H1 (cell line): ENCODE measurements at regions not wholly inside any gene's neighbourhood (a gene's known extent, or its start where the extent isn't known, plus 50 kb on each side); places are given as distances from the start of the nearest gene placed in this dataset.
A peak's percentile ranks its signal among the peaks of the same experiment; 100 is the strongest.

Experiments used
- CTCF ChIA-PET: fragments of 300-600 bp; sonication (Branson Sonifier 250); formaldehyde crosslinking; loops from one replicate; lab custom pipeline; 2021; ENCODE audit not compliant: partially characterized antibody; lab: Charles Lee
- POLR2A ChIA-PET: fragments of 300-600 bp; sonication (Branson Sonifier 250); formaldehyde crosslinking; loops from one replicate; lab custom pipeline; 2021; ENCODE audit warnings: inconsistent platforms; ENCODE audit not compliant: partially characterized antibody; lab: Charles Lee
- DNase-seq, 2 experiments: peaks; one replicate each; pipeline versions ENCODE4 v3.0.0 to v3.0.0-alpha.2; 2010 to 2022; ENCODE audit warnings: low spot score in 2 of 2, low read depth in 1 of 2, mixed read lengths in 1 of 2
- FAIRE-seq: peaks from 2 replicates; lab custom pipeline; 2011; peaks lifted over from hg19 to GRCh38; lab: Jason Lieb, UNC
- H2AFZ ChIP-seq: 2 replicates; pipeline ENCODE4 v1.8.1; 2012; ENCODE audit warnings: low read length, inconsistent platforms
- H2AK5ac ChIP-seq: 2 replicates; pipeline ENCODE4 v1.6.1; 2013; ENCODE audit warnings: low read depth, low read length
- H2BK120ac ChIP-seq: replicated peaks from 2 replicates; pipeline ENCODE3; 2013; ENCODE audit warnings: low read depth, low read length, inconsistent platforms
- H2BK12ac ChIP-seq: 2 replicates; pipeline ENCODE4 v1.6.1; 2013; ENCODE audit warnings: low read depth, low read length
- H2BK15ac ChIP-seq: 2 replicates; pipeline ENCODE4 v1.6.1; 2013; ENCODE audit warnings: low read length
- H2BK20ac ChIP-seq: 2 replicates; pipeline ENCODE4 v1.6.1; 2013; ENCODE audit warnings: low read length
- H2BK5ac ChIP-seq: 2 replicates; pipeline ENCODE4 v1.6.1; 2013; ENCODE audit warnings: low read depth, low read length
- H3K14ac ChIP-seq: 2 replicates; pipeline ENCODE4 v1.6.1; 2013; ENCODE audit warnings: inconsistent platforms; ENCODE audit not compliant: insufficient read length
- H3K18ac ChIP-seq: 2 replicates; pipeline ENCODE4 v1.6.1; 2013; ENCODE audit warnings: low read length; ENCODE audit errors: extremely low read depth
- H3K23ac ChIP-seq: 2 replicates; pipeline ENCODE4 v1.6.1; 2013; ENCODE audit warnings: inconsistent platforms; ENCODE audit not compliant: insufficient read length
- H3K23me2 ChIP-seq: 2 replicates; pipeline ENCODE4 v1.6.1; 2013; ENCODE audit warnings: low read depth, low read length
- H3K27ac ChIP-seq: 2 replicates; pipeline ENCODE4 v1.6.1; 2011; ENCODE audit warnings: low read depth, low read length, inconsistent platforms
- H3K27me3 ChIP-seq, 4 experiments: replicated peaks in 1 of 4; 1 replicate in 1 of 4; 2 replicates in 3 of 4; pipeline versions ENCODE4 v1.6.1 to v1.8.1; 2011 to 2013; ENCODE audit warnings: low read length in 3 of 4, mild to moderate bottlenecking in 3 of 4, inconsistent platforms in 2 of 4, mixed read lengths in 2 of 4, moderate library complexity in 1 of 4; ENCODE audit not compliant: control insufficient read depth in 3 of 4, insufficient read depth in 3 of 4; ENCODE audit errors: extremely low read depth in 1 of 4
- H3K36me3 ChIP-seq, 4 experiments: 2 replicates each; pipeline versions ENCODE4 v1.6.1 to v1.8.1; 2011 to 2013; ENCODE audit warnings: mild to moderate bottlenecking in 4 of 4, low read length in 3 of 4, moderate library complexity in 2 of 4, control low read depth in 1 of 4, inconsistent platforms in 1 of 4; ENCODE audit not compliant: insufficient read depth in 4 of 4, control insufficient read depth in 2 of 4
- H3K4ac ChIP-seq: replicated peaks from 2 replicates; pipeline ENCODE3; 2013; ENCODE audit warnings: low read length, low read depth, mixed read lengths, inconsistent platforms; ENCODE audit not compliant: insufficient read length
- H3K4me1 ChIP-seq, 4 experiments: replicated peaks in 1 of 4; 1 replicate in 1 of 4; 2 replicates in 3 of 4; pipeline versions ENCODE4 v1.6.1 to v1.8.1; 2011 to 2013; ENCODE audit warnings: low read length in 3 of 4, inconsistent platforms in 2 of 4, mixed read lengths in 1 of 4; ENCODE audit not compliant: insufficient read depth in 4 of 4, control insufficient read depth in 3 of 4
- H3K4me2 ChIP-seq, 2 experiments: 2 replicates each; pipeline versions ENCODE4 v1.6.1 to v1.8.1; 2011 to 2013; ENCODE audit warnings: low read depth in 2 of 2, low read length in 2 of 2, control low read depth in 1 of 2, inconsistent platforms in 1 of 2, mild to moderate bottlenecking in 1 of 2; ENCODE audit not compliant: insufficient read depth in 1 of 2
- H3K4me3 ChIP-seq, 4 experiments: fragments of 200-600, 300-600 bp in 1 of 4; sonication (generic), shearing (Covaris generic), sonication (Bioruptor Twin) in 1 of 4; 2 replicates each; pipeline versions ENCODE4 v1.5.1 to v1.8.1; 2011 to 2016; ENCODE audit warnings: low read length in 4 of 4, low read depth in 3 of 4, control low read depth in 2 of 4, inconsistent platforms in 2 of 4, mild to moderate bottlenecking in 2 of 4, mixed read lengths in 1 of 4, moderate library complexity in 1 of 4; ENCODE audit not compliant: insufficient read depth in 2 of 4; ENCODE audit errors: extremely low read depth in 1 of 4
- H3K56ac ChIP-seq: replicated peaks from 2 replicates; pipeline ENCODE3; 2013; ENCODE audit warnings: low read depth, mild to moderate bottlenecking, mixed read lengths, low read length, inconsistent platforms; ENCODE audit not compliant: insufficient read length
- H3K79me1 ChIP-seq: 2 replicates; pipeline ENCODE4 v1.6.1; 2013; ENCODE audit warnings: low read depth, low read length, control low read depth
- H3K79me2 ChIP-seq, 2 experiments: 2 replicates each; pipeline versions ENCODE4 v1.6.1 to v1.8.1; 2012 to 2013; ENCODE audit warnings: low read length in 2 of 2, mild to moderate bottlenecking in 2 of 2, inconsistent platforms in 1 of 2; ENCODE audit not compliant: insufficient read depth in 2 of 2, control insufficient read depth in 1 of 2
- H3K9ac ChIP-seq, 4 experiments: replicated peaks in 1 of 4; 1 replicate in 1 of 4; 2 replicates in 3 of 4; pipeline versions ENCODE4 v1.6.1 to v1.8.1; 2011 to 2013; ENCODE audit warnings: low read depth in 3 of 4, low read length in 3 of 4, control low read depth in 2 of 4, mild to moderate bottlenecking in 2 of 4, moderate library complexity in 2 of 4, inconsistent platforms in 1 of 4; ENCODE audit errors: extremely low read depth in 1 of 4
- H3K9me3 ChIP-seq, 2 experiments: 2 replicates each; pipeline versions ENCODE4 v1.6.1 to v1.8.1; 2012 to 2013; ENCODE audit warnings: mild to moderate bottlenecking in 2 of 2, moderate library complexity in 2 of 2, control low read depth in 1 of 2, inconsistent platforms in 1 of 2, low read depth in 1 of 2, low read length in 1 of 2, mixed read lengths in 1 of 2; ENCODE audit not compliant: insufficient read depth in 2 of 2
- H4K20me1 ChIP-seq, 2 experiments: replicated peaks in 1 of 2; 2 replicates each; pipeline versions ENCODE3 to v1.8.1; 2011 to 2013; ENCODE audit warnings: inconsistent platforms in 2 of 2, low read length in 2 of 2, mild to moderate bottlenecking in 1 of 2; ENCODE audit not compliant: insufficient read depth in 2 of 2, control insufficient read depth in 1 of 2
- H4K5ac ChIP-seq: 2 replicates; pipeline ENCODE4 v1.6.1; 2013; ENCODE audit warnings: low read length, low read depth, mixed read lengths, inconsistent platforms; ENCODE audit not compliant: insufficient read length
- H4K8ac ChIP-seq: 2 replicates; pipeline ENCODE4 v1.8.0; 2013; ENCODE audit warnings: mild to moderate bottlenecking, moderate library complexity, low read length, inconsistent platforms; ENCODE audit not compliant: insufficient read depth; ENCODE audit errors: extremely low read depth
- H4K91ac ChIP-seq: replicated peaks from 2 replicates; pipeline ENCODE3; 2013; ENCODE audit warnings: low read length, mixed read lengths, inconsistent platforms; ENCODE audit not compliant: insufficient read length
- JUND ChIP-seq: IDR thresholded peaks from 2 replicates; pipeline ENCODE4 v1.6.1; 2011; ENCODE audit warnings: mild to moderate bottlenecking, improper control_type of control experiment, low read length
- POLR2A ChIP-seq, 2 experiments: IDR thresholded peaks; 1 replicate in 1 of 2; 2 replicates in 1 of 2; pipeline ENCODE4 v1.6.1; 2011; ENCODE audit warnings: low read depth in 2 of 2, low read length in 2 of 2, mild to moderate bottlenecking in 2 of 2; ENCODE audit errors: control extremely low read depth in 1 of 2
- SAP30 ChIP-seq: fragments of 300-600 bp; sonication (generic); IDR thresholded peaks from 2 replicates; pipeline ENCODE4 v1.7.1; 2012; ENCODE audit warnings: low read length, moderate library complexity, mild to moderate bottlenecking, inconsistent platforms; ENCODE audit not compliant: insufficient read depth, insufficient replicate concordance
- TCF12 ChIP-seq: IDR thresholded peaks from 2 replicates; pipeline ENCODE4 v1.6.1; 2011; ENCODE audit warnings: low read depth, mild to moderate bottlenecking, low read length
- USF2 ChIP-seq: IDR thresholded peaks from 2 replicates; pipeline ENCODE4 v1.6.1; 2011; ENCODE audit warnings: low read length, improper control_type of control experiment
- WGBS, 2 experiments: shearing (Covaris generic) in 1 of 2; methylation state at CpG; one replicate each; pipeline versions ENCODE4 v1.1.6 to v1.1.7; 2013 to 2015; ENCODE audit warnings: low lambda C conversion rate in 2 of 2, mixed read lengths in 2 of 2, inconsistent platforms in 1 of 2, low coverage in 1 of 2, missing lambda C conversion rate in 1 of 2; ENCODE audit not compliant: insufficient replicate concordance in 2 of 2, insufficient coverage in 1 of 2, insufficient read length in 1 of 2; ENCODE audit errors: extremely low coverage in 1 of 2, missing lambda C conversion rate in 1 of 2; 5-methylcytosine and 5-hydroxymethylcytosine counted together

- Histone ChIP-seq H4K20me1 (no peaks in the 10 kb centered on the region), H3K27ac (no peak overlapping the region), H3K79me1 (no peaks in the 10 kb centered on the region), H3K4ac (no peak overlapping the region), H2BK20ac (no peak overlapping the region), H3K18ac (no peak overlapping the region), H2AFZ (no peak overlapping the region), H3K23ac (no peak overlapping the region), H3K27me3 (no peaks in the 10 kb centered on the region), H2AK5ac (no peak overlapping the region), H3K79me2 (no peaks in the 10 kb centered on the region; a peak in 1 of 4 replicates), H3K14ac (no peak overlapping the region), H2BK12ac (no peak overlapping the region), H3K9ac (no peak overlapping the region), H2BK120ac (no peak overlapping the region), H4K91ac (no peak overlapping the region), H3K36me3 (no peaks in the 10 kb centered on the region), H3K23me2 (no peaks in the 10 kb centered on the region), H3K9me3 (no peaks in the 10 kb centered on the region), H4K8ac (no peak overlapping the region), H2BK15ac (no peak overlapping the region), H3K4me1 (peaks cover 0 to 12% (median 4%) of the 10 kb centered on the region in 4 experiments; a peak in 3 of 7 replicates), H3K4me3 (no peak overlapping the region), H4K5ac (no peak overlapping the region), H3K4me2 (no peak overlapping the region), H2BK5ac (no peak overlapping the region), H3K56ac (no peak overlapping the region)
- WGBS, 2 experiments = 86% methylated on average over 4 of the region's 4 CpGs; no CpG with 5 or more reads in 1 of the 2 experiments
- no peak for DNase-seq
- TF ChIP-seq SAP30 (no peak), JUND (no peak), TCF12 (peak; percentile 90), POLR2A (IDR thresholded peaks at IDR 0.05; ENCODE audit: control extremely low read depth in 1 of 2, low read depth in 2 of 2, low read length in 2 of 2) (no peak), USF2 (no peak)
- no peak for FAIRE-seq
- CTCF ChIA-PET = interaction anchor here (2.0 kb wide), 1 partner anchor 9 kb away, joined by 12 read pairs; no protein-coding TSS in a partner anchor
- POLR2A ChIA-PET = interaction anchor here (0.6 kb wide), 1 partner anchor 26 kb away, joined by 5 read pairs; no protein-coding TSS in a partner anchor
Measured at GRCh38 chr4:36815536-36815935, 429.0 kb upstream of the NWD2 start.
